ENCODE measurements at regions not wholly inside any gene's neighbourhood (a gene's known extent, or its start where the extent isn't known, plus 50 kb on each side); places are given as distances from the start of the nearest gene placed in this dataset.
A peak's percentile ranks its signal among the peaks of the same experiment; 100 is the strongest.

DNA sequence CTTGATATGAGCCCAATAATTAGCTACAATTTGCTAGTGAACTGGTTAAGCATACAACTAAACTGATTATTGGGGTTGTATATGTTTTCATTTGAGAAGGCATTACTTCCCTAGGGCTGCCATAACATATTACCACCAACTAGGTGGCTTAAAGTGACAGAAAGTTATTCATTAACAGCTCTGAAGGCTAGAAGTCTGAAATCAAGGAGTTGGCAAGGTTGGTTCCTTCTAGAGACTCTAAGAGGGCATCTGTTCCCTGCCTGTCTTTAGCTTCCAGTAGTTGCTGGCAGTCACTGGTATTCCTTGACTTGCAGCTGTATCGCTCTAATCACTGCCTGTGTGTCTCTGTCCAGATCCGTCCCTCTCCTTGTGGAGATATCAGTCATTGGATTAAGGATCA is 86.3 kb downstream of the LHX9 start:
- Histone ChIP-seq H3K36me3 (ENCODE audit: control insufficient read depth, insufficient read depth, low read length) (no peaks in the 10 kb centered on the region), H3K27ac (ENCODE audit: low read depth, low read length) (no peak overlapping the region), H3K4me1 (ENCODE audit: control insufficient read depth, insufficient read depth, low read length) (no peaks in the 10 kb centered on the region), H3K27me3 (ENCODE audit: control insufficient read depth, insufficient read depth, low read length) (no peaks in the 10 kb centered on the region), H3K4me3 (ENCODE audit: low read depth, low read length) (no peak overlapping the region), H3K9me3 (ENCODE audit: control insufficient read depth, insufficient read depth, low read length) (no peaks in the 10 kb centered on the region), H3K9ac (ENCODE audit: low read depth, low read length) (no peak overlapping the region)

DNA sequence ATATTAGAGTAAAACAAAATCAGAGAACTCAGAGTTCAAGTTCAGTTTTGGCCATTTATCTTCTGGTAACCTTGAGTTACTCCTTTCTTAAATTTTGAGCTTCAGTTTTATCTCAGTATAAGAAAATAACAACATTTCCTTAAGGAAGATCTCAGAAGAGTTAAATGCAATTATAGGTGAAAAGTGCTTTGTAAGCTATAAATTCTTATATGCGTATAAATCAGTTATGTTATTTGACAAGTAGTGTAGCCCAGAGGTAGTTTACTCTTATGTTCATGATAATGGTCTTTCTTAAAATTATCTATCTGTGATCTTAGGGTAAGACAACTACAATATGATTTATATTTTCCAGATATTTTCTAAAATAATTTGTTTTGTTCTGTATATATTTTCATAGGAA is 89.8 kb downstream of the LHX9 start:
- no peaks in the 10 kb centered on the region for H3K4me1 ChIP-seq (ENCODE audit: control insufficient read depth, insufficient read depth, low read length)
- H3K9me3 ChIP-seq (ENCODE audit: control insufficient read depth, insufficient read depth, low read length), result peaks cover 10% of the 10 kb centered on the region; the same call in 1 of the 2 replicates
- no peaks in the 10 kb centered on the region for H3K36me3 ChIP-seq (ENCODE audit: control insufficient read depth, insufficient read depth, low read length)
- H3K9ac ChIP-seq (ENCODE audit: low read depth, low read length), result no peak overlapping the region
- no peak overlapping the region for H3K27ac ChIP-seq (ENCODE audit: low read depth, low read length)
- no peaks in the 10 kb centered on the region for H3K27me3 ChIP-seq (ENCODE audit: control insufficient read depth, insufficient read depth, low read length)
- H3K4me3 ChIP-seq (ENCODE audit: low read depth, low read length), result no peak overlapping the region

DNA sequence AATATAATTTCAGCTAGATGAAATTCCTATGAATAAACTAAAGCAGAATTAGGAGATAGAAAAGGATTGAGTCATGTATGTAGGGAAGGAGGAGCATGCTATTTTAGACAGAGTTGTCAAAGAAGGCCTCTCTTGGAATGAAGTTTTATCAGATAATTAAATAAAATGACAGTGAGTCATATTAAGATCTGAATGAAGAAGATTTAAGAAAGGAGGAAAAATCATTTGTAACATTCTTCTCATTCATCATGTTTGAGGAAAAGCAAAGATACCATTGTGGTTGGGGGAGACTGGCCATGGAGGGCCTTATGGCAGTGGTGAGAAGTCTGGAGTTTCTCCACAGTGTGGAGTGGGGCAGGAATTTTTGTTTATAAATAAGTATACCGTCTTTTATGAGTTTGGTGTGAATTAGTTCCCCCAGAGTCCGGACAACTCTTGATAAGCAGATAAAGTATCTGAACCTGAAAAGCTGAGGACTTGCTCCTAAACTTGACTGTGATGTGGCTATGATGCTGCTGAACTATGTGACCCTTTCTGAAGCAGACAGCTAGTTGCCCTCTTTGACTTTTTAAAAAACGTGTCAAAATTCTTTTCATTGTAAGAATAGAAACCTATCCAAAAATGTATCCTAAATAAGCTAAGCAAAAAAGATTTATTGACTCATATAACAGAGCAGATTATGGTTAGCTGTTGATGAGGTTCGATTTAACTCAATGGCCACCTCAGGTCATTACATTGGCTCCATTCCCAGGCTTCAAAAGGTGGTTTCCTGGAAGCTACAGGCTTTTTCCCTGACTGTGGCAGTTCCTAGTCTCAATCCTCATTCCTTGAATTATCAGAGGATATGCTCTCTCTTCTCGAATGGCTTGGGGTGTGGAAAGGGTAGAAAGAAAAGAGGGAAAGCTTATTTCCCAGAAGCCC is 90.8 kb downstream of the LHX9 start:
- H3K9ac ChIP-seq (ENCODE audit: low read depth, low read length), result no peak overlapping the region
- no peaks in the 10 kb centered on the region for H3K36me3 ChIP-seq (ENCODE audit: control insufficient read depth, insufficient read depth, low read length)
- no peak overlapping the region for H3K27ac ChIP-seq (ENCODE audit: low read depth, low read length)
- H3K4me1 ChIP-seq (ENCODE audit: control insufficient read depth, insufficient read depth, low read length), result no peaks in the 10 kb centered on the region
- no peak overlapping the region for H3K4me3 ChIP-seq (ENCODE audit: low read depth, low read length)
- H3K27me3 ChIP-seq (ENCODE audit: control insufficient read depth, insufficient read depth, low read length), result no peaks in the 10 kb centered on the region
- H3K9me3 ChIP-seq (ENCODE audit: control insufficient read depth, insufficient read depth, low read length), result peaks cover 10% of the 10 kb centered on the region; the same call in 1 of the 2 replicates

DNA sequence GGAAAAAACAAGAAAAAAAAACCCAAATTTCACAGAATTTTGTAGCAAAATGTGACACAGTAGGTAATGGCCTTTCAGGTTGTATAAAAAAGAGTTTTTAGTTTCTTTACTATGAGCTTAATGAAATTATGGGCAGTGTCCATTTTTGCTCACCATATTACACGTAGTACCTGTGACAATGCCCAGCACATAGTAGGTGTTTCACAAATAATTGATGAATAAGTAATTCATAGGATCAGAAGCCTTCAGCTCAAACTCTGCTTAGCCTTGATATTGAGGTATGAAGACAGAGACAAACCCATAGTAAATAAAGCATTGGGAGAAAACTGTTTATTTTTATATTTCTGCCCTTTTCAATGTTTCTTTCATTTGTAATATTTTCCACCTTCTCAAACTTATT is 97.2 kb downstream of the LHX9 start:
- no peak overlapping the region for H3K9ac ChIP-seq (ENCODE audit: low read depth, low read length)
- H3K27me3 ChIP-seq (ENCODE audit: control insufficient read depth, insufficient read depth, low read length), result no peaks in the 10 kb centered on the region
- H3K4me3 ChIP-seq (ENCODE audit: low read depth, low read length), result no peak overlapping the region
- peaks cover 10% of the 10 kb centered on the region; the same call in 1 of the 2 replicates for H3K9me3 ChIP-seq (ENCODE audit: control insufficient read depth, insufficient read depth, low read length)
- H3K27ac ChIP-seq (ENCODE audit: low read depth, low read length), result no peak overlapping the region
- no peaks in the 10 kb centered on the region for H3K4me1 ChIP-seq (ENCODE audit: control insufficient read depth, insufficient read depth, low read length)
- H3K36me3 ChIP-seq (ENCODE audit: control insufficient read depth, insufficient read depth, low read length), result no peaks in the 10 kb centered on the region

DNA sequence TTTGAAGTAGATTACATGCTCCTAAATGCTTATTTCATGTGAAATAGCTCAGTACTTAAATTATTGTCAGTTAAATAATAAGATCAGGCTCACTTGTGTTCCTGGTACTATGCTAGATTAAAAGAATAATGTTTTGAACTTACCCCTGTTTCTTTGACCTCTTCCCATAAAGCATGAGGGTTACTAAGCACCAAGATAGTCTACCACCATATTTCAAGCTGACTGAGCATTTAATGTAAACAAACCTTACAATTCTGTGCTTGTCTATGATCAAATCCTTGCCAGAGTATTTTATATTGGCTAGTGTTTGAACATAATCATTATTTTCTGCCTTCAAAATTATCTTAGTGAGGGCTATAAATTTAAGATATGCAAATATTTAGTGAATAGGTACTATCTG is 98.1 kb downstream of the LHX9 start:
- Histone ChIP-seq H3K9ac (ENCODE audit: low read depth, low read length) (no peak overlapping the region), H3K4me1 (ENCODE audit: control insufficient read depth, insufficient read depth, low read length) (no peaks in the 10 kb centered on the region), H3K4me3 (ENCODE audit: low read depth, low read length) (no peak overlapping the region), H3K27me3 (ENCODE audit: control insufficient read depth, insufficient read depth, low read length) (no peaks in the 10 kb centered on the region), H3K9me3 (ENCODE audit: control insufficient read depth, insufficient read depth, low read length) (peaks cover 2% of the 10 kb centered on the region; the same call in 1 of the 2 replicates), H3K36me3 (ENCODE audit: control insufficient read depth, insufficient read depth, low read length) (no peaks in the 10 kb centered on the region), H3K27ac (ENCODE audit: low read depth, low read length) (no peak overlapping the region)

DNA sequence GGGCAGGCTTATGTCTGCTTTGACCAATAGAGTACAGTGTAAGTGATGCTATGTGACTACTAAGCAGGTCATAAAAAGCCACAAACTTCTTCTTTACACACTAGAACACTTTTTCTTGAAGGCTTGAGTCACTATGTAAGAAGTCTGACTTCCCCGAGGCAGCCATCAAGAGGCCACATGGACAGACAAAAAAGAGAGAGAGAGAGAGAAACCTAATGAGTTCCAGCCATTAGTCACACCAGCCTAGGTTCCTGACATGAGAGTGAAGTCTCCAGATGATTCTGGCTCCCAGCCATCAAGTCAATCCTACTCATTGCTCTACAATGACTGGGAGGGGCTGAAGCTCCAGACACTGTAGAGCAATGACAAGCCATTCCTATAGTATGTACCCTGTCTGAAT is 101.4 kb downstream of the LHX9 start:
- Histone ChIP-seq H3K27ac (ENCODE audit: low read depth, low read length) (no peak overlapping the region), H3K4me1 (ENCODE audit: control insufficient read depth, insufficient read depth, low read length) (no peaks in the 10 kb centered on the region), H3K4me3 (ENCODE audit: low read depth, low read length) (no peak overlapping the region), H3K9me3 (ENCODE audit: control insufficient read depth, insufficient read depth, low read length) (no peaks in the 10 kb centered on the region), H3K36me3 (ENCODE audit: control insufficient read depth, insufficient read depth, low read length) (no peaks in the 10 kb centered on the region), H3K9ac (ENCODE audit: low read depth, low read length) (no peak overlapping the region), H3K27me3 (ENCODE audit: control insufficient read depth, insufficient read depth, low read length) (no peaks in the 10 kb centered on the region)

DNA sequence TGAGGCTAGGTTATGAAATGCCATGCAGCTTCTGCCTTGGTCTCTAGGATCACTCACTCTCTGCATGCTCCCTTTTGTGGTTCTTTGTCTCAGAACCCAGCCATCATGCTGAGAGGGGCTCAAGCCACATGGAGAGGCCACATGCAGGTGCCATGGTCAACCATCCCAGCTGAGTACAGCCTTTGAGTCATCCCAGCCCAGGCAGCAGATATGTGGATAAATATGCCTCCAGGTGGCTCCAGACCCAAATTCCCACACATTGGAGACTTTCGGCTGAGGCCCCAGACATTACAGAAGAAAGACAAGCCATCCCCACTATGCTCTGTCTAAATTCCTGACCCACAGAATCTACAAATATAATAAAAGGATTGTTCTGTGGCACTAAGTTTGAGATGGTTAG is 102.0 kb downstream of the LHX9 start:
- Histone ChIP-seq H3K27ac (ENCODE audit: low read depth, low read length) (no peak overlapping the region), H3K9me3 (ENCODE audit: control insufficient read depth, insufficient read depth, low read length) (no peaks in the 10 kb centered on the region), H3K27me3 (ENCODE audit: control insufficient read depth, insufficient read depth, low read length) (no peaks in the 10 kb centered on the region), H3K9ac (ENCODE audit: low read depth, low read length) (no peak overlapping the region), H3K4me1 (ENCODE audit: control insufficient read depth, insufficient read depth, low read length) (no peaks in the 10 kb centered on the region), H3K4me3 (ENCODE audit: low read depth, low read length) (no peak overlapping the region), H3K36me3 (ENCODE audit: control insufficient read depth, insufficient read depth, low read length) (no peaks in the 10 kb centered on the region)

DNA sequence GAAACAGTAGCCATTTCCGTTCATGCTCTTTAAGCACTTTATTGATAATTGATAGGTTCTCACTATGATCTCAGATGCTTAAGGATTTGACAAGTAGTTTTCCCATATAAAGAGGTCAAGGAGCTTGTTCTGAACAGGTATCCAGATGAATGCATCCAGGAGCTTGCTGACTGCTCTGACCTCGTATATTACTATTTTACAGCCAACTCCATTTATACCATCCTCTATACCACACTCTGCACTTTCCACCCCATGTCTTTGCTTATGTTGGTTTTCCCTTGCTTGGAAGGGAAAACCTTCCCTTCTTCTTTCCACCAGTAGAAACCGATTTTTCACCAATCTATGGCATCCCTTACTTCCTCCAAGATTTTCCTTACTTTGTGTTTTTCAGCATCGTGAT is 107.2 kb downstream of the LHX9 start:
- Histone ChIP-seq H3K4me3 (ENCODE audit: low read depth, low read length) (no peak overlapping the region), H3K9ac (ENCODE audit: low read depth, low read length) (no peak overlapping the region), H3K9me3 (ENCODE audit: control insufficient read depth, insufficient read depth, low read length) (no peaks in the 10 kb centered on the region), H3K36me3 (ENCODE audit: control insufficient read depth, insufficient read depth, low read length) (no peaks in the 10 kb centered on the region), H3K27me3 (ENCODE audit: control insufficient read depth, insufficient read depth, low read length) (no peaks in the 10 kb centered on the region), H3K27ac (ENCODE audit: low read depth, low read length) (peak overlapping the region; percentile 26), H3K4me1 (ENCODE audit: control insufficient read depth, insufficient read depth, low read length) (no peaks in the 10 kb centered on the region)

DNA sequence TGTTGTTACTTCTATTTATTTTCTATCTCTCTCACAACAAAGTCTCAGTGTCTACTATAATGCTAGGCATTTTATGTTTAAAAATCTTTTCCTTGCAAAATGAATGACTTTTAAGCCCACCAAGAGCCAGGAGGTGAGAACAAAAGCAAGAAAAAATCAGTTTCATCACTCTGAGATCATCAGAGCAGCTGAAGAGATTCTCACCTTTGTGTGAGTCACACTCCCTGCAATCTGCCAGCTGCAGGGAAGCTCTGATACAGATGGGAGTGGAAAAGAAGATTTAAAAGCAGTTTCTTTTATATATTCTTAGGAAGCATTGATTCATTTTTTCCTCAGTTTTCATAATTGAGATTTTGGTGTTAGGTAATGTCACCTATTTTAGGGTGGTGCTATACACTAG is 107.6 kb downstream of the LHX9 start:
- Histone ChIP-seq H3K4me1 (ENCODE audit: control insufficient read depth, insufficient read depth, low read length) (no peaks in the 10 kb centered on the region), H3K9ac (ENCODE audit: low read depth, low read length) (no peak overlapping the region), H3K27me3 (ENCODE audit: control insufficient read depth, insufficient read depth, low read length) (no peaks in the 10 kb centered on the region), H3K4me3 (ENCODE audit: low read depth, low read length) (no peak overlapping the region), H3K27ac (ENCODE audit: low read depth, low read length) (peak overlapping the region; percentile 26), H3K9me3 (ENCODE audit: control insufficient read depth, insufficient read depth, low read length) (no peaks in the 10 kb centered on the region), H3K36me3 (ENCODE audit: control insufficient read depth, insufficient read depth, low read length) (no peaks in the 10 kb centered on the region)

DNA sequence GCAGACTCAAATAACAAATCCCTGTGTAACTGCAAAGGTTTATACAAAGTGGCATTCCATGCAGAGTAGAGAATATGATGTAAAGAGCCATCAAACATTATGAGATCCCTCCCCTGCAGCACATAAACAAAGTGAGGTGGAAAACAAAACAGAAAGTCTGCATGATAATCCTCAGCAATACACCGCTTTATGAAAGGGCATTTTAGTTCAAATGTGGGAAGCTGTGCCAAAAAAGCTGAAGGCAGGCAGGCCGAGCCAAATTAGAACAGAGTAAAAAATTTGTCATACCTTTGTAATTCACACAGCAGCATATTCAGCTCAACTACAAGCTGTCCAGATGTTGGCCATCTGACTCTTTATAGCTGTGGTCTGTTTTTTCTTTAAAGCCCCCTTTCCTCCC is 113.5 kb downstream of the LHX9 start:
- H3K27me3 ChIP-seq (ENCODE audit: control insufficient read depth, insufficient read depth, low read length), result no peaks in the 10 kb centered on the region
- no peak overlapping the region for H3K9ac ChIP-seq (ENCODE audit: low read depth, low read length)
- H3K36me3 ChIP-seq (ENCODE audit: control insufficient read depth, insufficient read depth, low read length), result no peaks in the 10 kb centered on the region
- H3K4me1 ChIP-seq (ENCODE audit: control insufficient read depth, insufficient read depth, low read length), result no peaks in the 10 kb centered on the region
- H3K4me3 ChIP-seq (ENCODE audit: low read depth, low read length), result no peak overlapping the region
- no peak overlapping the region for H3K27ac ChIP-seq (ENCODE audit: low read depth, low read length)
- H3K9me3 ChIP-seq (ENCODE audit: control insufficient read depth, insufficient read depth, low read length), result no peaks in the 10 kb centered on the region

DNA sequence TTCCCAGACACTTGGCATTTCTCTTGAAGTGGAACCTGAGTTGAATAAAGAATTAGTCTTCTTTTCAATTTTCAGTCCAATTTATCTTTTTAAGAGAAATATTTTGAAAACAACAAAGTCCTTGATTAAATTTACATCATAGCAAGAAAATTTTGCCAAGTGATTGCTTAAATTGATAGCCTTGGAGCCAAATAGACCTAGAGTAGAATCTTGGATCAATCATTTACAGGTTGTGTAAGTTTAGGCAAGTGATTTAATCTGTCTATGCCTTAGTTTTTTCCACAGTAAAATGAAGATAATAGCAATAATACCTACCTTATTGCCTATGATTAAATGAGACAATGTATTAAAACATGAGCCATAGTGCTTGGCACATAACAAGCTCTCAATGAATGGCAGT is 113.9 kb downstream of the LHX9 start:
- H3K4me1 ChIP-seq (ENCODE audit: control insufficient read depth, insufficient read depth, low read length), result no peaks in the 10 kb centered on the region
- no peaks in the 10 kb centered on the region for H3K9me3 ChIP-seq (ENCODE audit: control insufficient read depth, insufficient read depth, low read length)
- no peak overlapping the region for H3K4me3 ChIP-seq (ENCODE audit: low read depth, low read length)
- no peaks in the 10 kb centered on the region for H3K27me3 ChIP-seq (ENCODE audit: control insufficient read depth, insufficient read depth, low read length)
- no peaks in the 10 kb centered on the region for H3K36me3 ChIP-seq (ENCODE audit: control insufficient read depth, insufficient read depth, low read length)
- no peak overlapping the region for H3K27ac ChIP-seq (ENCODE audit: low read depth, low read length)
- H3K9ac ChIP-seq (ENCODE audit: low read depth, low read length), result no peak overlapping the region

Data from HUES48 (cell line).